ENCODE measurements at regions not wholly inside any gene's neighbourhood (a gene's known extent, or its start where the extent isn't known, plus 50 kb on each side); places are given as distances from the start of the nearest gene placed in this dataset.
"Not testable (repeated sequence)": the region's sequence is repeated elsewhere in the genome, so short reads cannot be mapped to it uniquely, and the experiment has no call there.

- no peak overlapping the region for H3K4me3 ChIP-seq (ENCODE audit: low read length)
- no peak for DNase-seq (ENCODE audit: low read depth)
- no peak for TF ChIP-seq CTCF (conservative IDR thresholded peaks at IDR 0.05; ENCODE audit: low read depth, low read length)
These were observed 74.1 kb upstream of the MED13 start for GRCh38 chr17:62139141-62139540.

- peak; percentile 14 for TF ChIP-seq CTCF (conservative IDR thresholded peaks at IDR 0.05; ENCODE audit: low read depth, low read length)
- peak overlapping the region; percentile 23 for H3K4me3 ChIP-seq (ENCODE audit: low read length)
- DNase-seq (ENCODE audit: low read depth): not testable (repeated sequence)
These were observed 73.6 kb upstream of the MED13 start for GRCh38 chr17:62138676-62139121.

- H3K4me3 ChIP-seq (ENCODE audit: low read length): peak overlapping the region; percentile 23
These were observed 72.9 kb upstream of the MED13 start for GRCh38 chr17:62137734-62138624.

GRCh38 chr17:62137013-62137733, 72.1 kb upstream of the MED13 start:
- H3K4me3 ChIP-seq (ENCODE audit: low read length); DNase-seq (ENCODE audit: low read depth): not testable (repeated sequence)

More at GRCh38 chr17:62137734-62138624, 72.9 kb upstream of the MED13 start:
- not testable (repeated sequence) for DNase-seq (ENCODE audit: low read depth)

GRCh38 chr17:62135742-62136141, 70.7 kb upstream of the MED13 start:
- DNase-seq (ENCODE audit: low read depth): no peak
- TF ChIP-seq CTCF (conservative IDR thresholded peaks at IDR 0.05; ENCODE audit: low read depth, low read length): no peak
- H3K4me3 ChIP-seq (ENCODE audit: low read length): no peak overlapping the region

- not testable (repeated sequence) for H3K4me3 ChIP-seq (ENCODE audit: low read length); DNase-seq (ENCODE audit: low read depth)
These were observed 70.0 kb upstream of the MED13 start for GRCh38 chr17:62135096-62135495.

- no peak for DNase-seq (ENCODE audit: low read depth)
These were observed 69.3 kb upstream of the MED13 start for GRCh38 chr17:62134397-62134796.

GRCh38 chr17:62131271-62131670, 66.2 kb upstream of the MED13 start:
- not testable (repeated sequence) for H3K4me3 ChIP-seq (ENCODE audit: low read length); DNase-seq (ENCODE audit: low read depth)

More at GRCh38 chr17:62134397-62134796, 69.3 kb upstream of the MED13 start:
- no peak for TF ChIP-seq CTCF (conservative IDR thresholded peaks at IDR 0.05; ENCODE audit: low read depth, low read length)
- H3K4me3 ChIP-seq (ENCODE audit: low read length): no peak overlapping the region

- TF ChIP-seq CTCF (conservative IDR thresholded peaks at IDR 0.05; ENCODE audit: low read depth, low read length): no peak
- DNase-seq (ENCODE audit: low read depth): no peak
- H3K4me3 ChIP-seq (ENCODE audit: low read length): no peak overlapping the region
These were observed 65.7 kb upstream of the MED13 start for GRCh38 chr17:62130739-62131138.

Data from retinal pigment epithelial cell (primary cell).